NCI-H510A treated with DMSO at 0.1 percent for 48 hours (cell line): ENCODE measurements at regions not wholly inside any gene's neighbourhood (a gene's known extent, or its start where the extent isn't known, plus 50 kb on each side); places are given as distances from the start of the nearest gene placed in this dataset.
A peak's percentile ranks its signal among the peaks of the same experiment; 100 is the strongest.
"Not testable (repeated sequence)": the region's sequence is repeated elsewhere in the genome, so short reads cannot be mapped to it uniquely, and the experiment has no call there.

Source experiments
- DNase-seq: peaks from one replicate; lab custom pipeline; 2025; lab: John Stamatoyannopoulos, UW

GRCh38 chr14:55807053-55807880 is 227.3 kb downstream of the KTN1 start:
- peak; percentile 19 for DNase-seq

GRCh38 chr14:55807881-55808379 is 227.9 kb downstream of the KTN1 start:
- DNase-seq: no peak

DNA sequence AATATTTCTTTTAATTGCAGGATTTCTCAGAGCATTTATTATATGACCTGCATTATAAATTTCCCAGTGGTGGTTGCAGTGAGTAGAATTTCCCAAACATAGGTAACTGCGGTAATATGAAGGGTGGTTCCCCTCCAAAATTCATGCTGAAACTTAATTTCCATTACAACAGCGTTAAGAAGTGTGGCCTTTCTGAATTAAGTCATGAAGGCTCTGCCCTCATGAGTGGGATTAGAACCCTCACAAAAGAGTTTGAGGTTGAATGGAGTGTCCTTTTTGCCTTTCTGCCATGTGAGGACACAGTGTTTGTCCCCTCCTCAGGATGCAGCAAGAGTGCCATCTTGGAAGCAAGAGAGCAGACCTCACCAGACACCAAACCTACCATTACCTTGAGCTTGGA is 233.6 kb downstream of the KTN1 start:
- DNase-seq: no peak

- DNase-seq: no peak
These were observed 234.1 kb downstream of the KTN1 start for GRCh38 chr14:55814064-55814463.

DNA sequence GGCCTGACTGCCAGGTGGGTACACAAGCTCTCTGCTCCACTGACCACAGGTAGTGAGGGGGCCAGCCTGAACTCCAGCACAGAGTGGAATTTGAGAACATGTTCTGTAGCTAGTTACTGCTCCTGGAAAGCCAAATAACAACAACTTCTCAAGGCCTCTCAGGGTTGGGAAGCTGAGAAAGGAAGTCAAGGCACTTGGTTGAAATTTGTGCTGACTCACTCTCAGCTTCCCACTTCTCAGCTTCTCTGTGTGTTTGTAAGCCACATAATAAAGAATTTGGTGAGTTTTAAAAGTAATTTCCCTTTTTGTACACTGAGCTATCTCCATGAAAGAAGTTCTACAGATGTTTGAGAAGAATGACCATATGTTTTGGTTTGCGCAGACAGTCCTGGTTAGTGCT is 234.9 kb downstream of the KTN1 start:
- DNase-seq: no peak

GRCh38 chr14:55816225-55816624 is 236.2 kb downstream of the KTN1 start:
- DNase-seq: no peak

- DNase-seq: no peak
These were observed 239.8 kb downstream of the KTN1 start for GRCh38 chr14:55819610-55820304.

GRCh38 chr14:55822906-55823305 is 242.9 kb downstream of the KTN1 start:
- DNase-seq: no peak

GRCh38 chr14:55832122-55832911 is 252.3 kb downstream of the KTN1 start:
- no peak for DNase-seq

DNA sequence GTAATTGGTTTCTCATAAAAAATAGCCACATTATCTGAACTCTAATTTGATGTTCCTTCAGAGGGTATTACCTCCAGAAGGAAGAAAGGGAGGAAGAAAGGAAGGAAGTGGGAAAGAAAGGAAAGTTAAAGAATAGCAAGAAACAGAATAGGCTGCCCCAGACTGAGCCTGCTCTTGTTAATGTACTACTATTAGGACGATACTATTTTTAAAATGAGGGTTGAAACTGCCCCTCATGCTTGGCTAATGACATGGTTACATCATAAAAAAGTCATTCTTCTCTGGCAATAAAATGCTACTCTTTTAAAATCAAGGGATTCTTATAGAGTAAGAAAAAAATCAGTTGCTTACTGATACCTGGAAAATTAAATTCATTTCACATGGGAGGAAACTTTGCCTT is 253.0 kb downstream of the KTN1 start:
- DNase-seq: no peak

DNA sequence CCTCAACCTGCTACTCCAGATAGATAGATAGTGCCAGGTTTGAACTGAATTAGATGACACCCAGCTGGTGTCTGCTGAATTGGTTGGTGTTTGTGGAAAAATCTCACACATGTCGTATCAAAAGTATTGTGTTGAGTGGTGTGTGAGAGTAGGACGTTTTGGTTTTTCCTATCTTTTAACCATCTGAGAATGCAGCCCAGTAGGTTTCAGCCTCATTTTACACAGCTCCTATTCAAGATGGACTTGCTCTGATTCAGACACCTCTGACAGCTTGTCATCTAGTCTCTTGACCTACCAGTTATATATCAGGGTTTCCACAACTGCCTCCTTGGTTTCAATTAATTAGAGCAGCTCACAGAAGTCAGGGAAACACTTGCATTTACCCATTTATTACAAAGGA is 254.4 kb downstream of the KTN1 start:
- no peak for DNase-seq

GRCh38 chr14:55835985-55836384 is 256.0 kb downstream of the KTN1 start:
- no peak for DNase-seq

DNA sequence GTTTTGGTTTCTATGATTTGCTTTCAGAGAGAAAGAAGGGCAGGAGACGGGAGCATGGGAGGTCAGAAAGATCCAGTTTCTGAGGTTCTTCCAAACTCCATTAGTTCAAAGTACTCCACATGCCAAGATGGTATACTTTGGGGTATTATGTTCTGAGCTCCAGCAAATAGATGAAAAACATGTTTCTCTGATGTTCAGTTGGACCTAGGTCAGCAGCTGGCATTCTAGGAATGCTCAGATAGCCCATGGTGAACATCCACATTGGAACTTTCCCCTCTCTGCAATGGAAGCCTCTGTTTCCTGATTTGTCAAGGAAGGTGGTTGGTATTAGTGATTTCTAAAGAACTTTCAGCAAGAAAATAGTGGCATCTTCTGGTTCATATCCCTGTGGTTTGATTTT is 257.5 kb downstream of the KTN1 start:
- no peak for DNase-seq

GRCh38 chr14:55838529-55839052 is 258.6 kb downstream of the KTN1 start:
- no peak for DNase-seq

- not testable (repeated sequence) for DNase-seq
These were observed 259.4 kb downstream of the KTN1 start for GRCh38 chr14:55839301-55839947.

DNA sequence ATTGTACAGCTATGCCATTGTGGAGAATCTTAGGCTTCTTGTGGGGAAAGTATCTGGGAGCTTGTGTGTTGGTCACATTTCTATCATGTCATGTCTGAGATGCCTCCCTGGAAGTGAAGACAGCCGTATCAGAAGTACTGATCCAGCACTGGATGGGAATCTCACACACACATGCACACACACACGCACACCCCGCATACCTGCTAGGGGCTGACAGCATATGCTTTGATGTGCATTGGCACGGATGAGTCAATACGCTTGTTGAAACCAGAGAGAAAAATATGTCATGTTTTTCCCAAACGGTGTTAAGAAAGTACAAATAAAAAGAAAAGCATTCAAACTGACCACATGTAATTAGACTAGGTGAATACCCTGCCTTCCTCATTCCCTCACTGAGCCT is 260.8 kb downstream of the KTN1 start:
- no peak for DNase-seq

GRCh38 chr14:55841625-55842024 is 261.6 kb downstream of the KTN1 start:
- no peak for DNase-seq

DNA sequence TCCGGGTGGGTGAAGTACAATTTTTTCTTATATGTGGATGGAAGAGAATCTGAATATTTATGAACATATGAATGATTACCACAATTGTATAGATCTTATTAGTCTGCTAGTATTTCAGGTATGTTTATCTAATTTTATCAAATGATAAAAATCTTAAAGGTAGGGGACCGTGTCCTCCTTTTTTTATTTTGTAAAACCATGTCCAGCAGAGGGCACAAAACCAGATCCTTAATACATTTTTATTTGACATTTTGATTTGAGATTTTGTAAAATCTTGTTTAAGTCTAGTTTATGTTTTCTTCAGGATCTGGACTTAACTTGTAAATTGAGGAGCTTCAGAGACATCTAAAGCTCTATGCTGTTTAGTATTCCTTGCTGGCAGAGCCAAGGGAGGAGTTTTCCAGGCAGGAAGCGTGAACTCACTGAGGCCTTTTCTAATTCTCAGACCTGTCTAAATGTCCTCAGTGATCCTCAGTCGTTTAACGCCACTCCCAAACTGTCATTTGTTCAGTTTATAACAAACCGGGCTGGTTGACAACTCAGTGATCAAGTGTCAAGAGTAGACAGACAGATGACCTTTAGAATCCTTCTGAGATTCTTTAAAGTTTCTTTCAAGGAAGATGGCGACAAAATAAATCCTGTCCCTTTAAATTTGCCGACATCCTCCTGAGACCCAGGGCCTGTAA is 263.9 kb downstream of the KTN1 start:
- DNase-seq: no peak

DNA sequence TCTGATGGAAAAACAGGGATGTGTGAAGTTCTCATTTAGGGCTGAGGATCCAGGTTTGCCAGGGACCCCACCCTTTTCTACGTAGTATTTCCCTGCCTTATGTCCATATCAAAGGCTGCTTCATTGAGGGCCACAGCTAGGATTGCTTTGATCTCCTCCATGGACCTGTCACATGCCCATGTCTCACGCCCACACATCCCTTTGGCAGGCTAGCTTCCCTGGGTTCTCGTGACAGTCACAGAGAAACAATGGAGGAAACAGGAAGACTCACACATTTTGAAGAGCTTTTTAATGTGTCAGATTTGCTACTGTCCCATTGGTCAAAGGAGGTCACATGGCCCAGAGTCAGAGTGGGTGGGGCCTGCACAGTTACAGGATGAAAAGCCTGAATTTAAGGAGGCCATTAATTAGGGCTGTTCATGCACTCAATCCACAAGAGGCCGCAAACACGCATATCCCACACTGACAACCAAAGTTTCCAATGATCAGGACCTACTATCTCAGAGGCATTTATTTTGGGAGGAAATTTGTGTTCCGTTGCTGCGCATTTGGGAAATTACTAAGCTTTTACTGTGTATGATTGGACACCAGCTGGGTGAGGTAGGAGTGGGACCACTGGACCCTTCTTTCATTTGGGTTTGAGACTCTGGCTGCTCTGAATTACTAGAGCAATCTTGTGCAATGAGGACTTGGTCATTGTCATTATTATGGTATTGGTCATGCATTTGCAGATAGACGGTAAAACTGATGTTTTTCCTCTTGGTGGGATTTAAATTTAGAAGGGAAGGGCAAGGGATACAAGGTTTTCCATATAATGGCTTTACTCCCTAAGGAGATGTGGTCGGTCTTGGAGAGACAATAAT is 266.2 kb downstream of the KTN1 start:
- no peak for DNase-seq

GRCh38 chr14:55846826-55847446 is 266.9 kb downstream of the KTN1 start:
- no peak for DNase-seq
